ENCODE measurements at regions not wholly inside any gene's neighbourhood (a gene's known extent, or its start where the extent isn't known, plus 50 kb on each side); places are given as distances from the start of the nearest gene placed in this dataset.

DNA sequence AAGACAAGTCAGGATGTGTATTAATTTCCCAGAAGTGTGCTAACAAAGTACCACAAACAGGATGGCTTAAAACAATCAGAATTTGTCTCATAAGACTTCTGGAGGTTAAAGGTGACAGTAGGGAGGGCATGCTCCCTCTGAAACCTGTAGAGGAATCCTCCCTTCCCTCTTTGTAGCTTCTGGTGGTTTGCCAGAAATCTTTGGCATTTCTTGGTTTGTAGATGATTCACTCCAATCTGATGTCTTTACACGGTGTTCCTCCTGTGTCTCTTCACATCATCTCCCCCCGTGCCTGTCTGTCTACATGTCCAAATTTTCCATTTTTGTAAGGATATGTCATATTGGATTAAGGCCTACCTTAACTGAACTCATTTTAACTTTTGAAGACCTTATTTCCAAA is 471.5 kb downstream of the ZNF608 start (continued):
- TF ChIP-seq, protein P1, sequence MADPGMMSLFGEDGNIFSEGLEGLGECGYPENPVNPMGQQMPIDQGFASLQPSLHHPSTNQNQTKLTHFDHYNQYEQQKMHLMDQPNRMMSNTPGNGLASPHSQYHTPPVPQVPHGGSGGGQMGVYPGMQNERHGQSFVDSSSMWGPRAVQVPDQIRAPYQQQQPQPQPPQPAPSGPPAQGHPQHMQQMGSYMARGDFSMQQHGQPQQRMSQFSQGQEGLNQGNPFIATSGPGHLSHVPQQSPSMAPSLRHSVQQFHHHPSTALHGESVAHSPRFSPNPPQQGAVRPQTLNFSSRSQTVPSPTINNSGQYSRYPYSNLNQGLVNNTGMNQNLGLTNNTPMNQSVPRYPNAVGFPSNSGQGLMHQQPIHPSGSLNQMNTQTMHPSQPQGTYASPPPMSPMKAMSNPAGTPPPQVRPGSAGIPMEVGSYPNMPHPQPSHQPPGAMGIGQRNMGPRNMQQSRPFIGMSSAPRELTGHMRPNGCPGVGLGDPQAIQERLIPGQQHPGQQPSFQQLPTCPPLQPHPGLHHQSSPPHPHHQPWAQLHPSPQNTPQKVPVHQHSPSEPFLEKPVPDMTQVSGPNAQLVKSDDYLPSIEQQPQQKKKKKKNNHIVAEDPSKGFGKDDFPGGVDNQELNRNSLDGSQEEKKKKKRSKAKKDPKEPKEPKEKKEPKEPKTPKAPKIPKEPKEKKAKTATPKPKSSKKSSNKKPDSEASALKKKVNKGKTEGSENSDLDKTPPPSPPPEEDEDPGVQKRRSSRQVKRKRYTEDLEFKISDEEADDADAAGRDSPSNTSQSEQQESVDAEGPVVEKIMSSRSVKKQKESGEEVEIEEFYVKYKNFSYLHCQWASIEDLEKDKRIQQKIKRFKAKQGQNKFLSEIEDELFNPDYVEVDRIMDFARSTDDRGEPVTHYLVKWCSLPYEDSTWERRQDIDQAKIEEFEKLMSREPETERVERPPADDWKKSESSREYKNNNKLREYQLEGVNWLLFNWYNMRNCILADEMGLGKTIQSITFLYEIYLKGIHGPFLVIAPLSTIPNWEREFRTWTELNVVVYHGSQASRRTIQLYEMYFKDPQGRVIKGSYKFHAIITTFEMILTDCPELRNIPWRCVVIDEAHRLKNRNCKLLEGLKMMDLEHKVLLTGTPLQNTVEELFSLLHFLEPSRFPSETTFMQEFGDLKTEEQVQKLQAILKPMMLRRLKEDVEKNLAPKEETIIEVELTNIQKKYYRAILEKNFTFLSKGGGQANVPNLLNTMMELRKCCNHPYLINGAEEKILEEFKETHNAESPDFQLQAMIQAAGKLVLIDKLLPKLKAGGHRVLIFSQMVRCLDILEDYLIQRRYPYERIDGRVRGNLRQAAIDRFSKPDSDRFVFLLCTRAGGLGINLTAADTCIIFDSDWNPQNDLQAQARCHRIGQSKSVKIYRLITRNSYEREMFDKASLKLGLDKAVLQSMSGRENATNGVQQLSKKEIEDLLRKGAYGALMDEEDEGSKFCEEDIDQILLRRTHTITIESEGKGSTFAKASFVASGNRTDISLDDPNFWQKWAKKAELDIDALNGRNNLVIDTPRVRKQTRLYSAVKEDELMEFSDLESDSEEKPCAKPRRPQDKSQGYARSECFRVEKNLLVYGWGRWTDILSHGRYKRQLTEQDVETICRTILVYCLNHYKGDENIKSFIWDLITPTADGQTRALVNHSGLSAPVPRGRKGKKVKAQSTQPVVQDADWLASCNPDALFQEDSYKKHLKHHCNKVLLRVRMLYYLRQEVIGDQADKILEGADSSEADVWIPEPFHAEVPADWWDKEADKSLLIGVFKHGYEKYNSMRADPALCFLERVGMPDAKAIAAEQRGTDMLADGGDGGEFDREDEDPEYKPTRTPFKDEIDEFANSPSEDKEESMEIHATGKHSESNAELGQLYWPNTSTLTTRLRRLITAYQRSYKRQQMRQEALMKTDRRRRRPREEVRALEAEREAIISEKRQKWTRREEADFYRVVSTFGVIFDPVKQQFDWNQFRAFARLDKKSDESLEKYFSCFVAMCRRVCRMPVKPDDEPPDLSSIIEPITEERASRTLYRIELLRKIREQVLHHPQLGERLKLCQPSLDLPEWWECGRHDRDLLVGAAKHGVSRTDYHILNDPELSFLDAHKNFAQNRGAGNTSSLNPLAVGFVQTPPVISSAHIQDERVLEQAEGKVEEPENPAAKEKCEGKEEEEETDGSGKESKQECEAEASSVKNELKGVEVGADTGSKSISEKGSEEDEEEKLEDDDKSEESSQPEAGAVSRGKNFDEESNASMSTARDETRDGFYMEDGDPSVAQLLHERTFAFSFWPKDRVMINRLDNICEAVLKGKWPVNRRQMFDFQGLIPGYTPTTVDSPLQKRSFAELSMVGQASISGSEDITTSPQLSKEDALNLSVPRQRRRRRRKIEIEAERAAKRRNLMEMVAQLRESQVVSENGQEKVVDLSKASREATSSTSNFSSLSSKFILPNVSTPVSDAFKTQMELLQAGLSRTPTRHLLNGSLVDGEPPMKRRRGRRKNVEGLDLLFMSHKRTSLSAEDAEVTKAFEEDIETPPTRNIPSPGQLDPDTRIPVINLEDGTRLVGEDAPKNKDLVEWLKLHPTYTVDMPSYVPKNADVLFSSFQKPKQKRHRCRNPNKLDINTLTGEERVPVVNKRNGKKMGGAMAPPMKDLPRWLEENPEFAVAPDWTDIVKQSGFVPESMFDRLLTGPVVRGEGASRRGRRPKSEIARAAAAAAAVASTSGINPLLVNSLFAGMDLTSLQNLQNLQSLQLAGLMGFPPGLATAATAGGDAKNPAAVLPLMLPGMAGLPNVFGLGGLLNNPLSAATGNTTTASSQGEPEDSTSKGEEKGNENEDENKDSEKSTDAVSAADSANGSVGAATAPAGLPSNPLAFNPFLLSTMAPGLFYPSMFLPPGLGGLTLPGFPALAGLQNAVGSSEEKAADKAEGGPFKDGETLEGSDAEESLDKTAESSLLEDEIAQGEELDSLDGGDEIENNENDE (IDR thresholded peaks at IDR 0.05; ENCODE audit: insufficient replicate concordance, low read length) = no peak
- TF ChIP-seq SRF (IDR thresholded peaks at IDR 0.05; ENCODE audit: low read depth, low read length) (no peak), POLR2AphosphoS5 (IDR thresholded peaks at IDR 0.05; ENCODE audit: low read depth, low read length) (no peak), RBBP5 (IDR thresholded peaks at IDR 0.05; ENCODE audit: borderline replicate concordance, low read depth, low read length) (no peak), CREB1 (IDR thresholded peaks at IDR 0.05) (no peak), NRF1 (IDR thresholded peaks at IDR 0.05; ENCODE audit: low read depth, low read length) (no peak), SP1 (IDR thresholded peaks at IDR 0.05; ENCODE audit: low read depth, low read length) (no peak)

Data from H1 (cell line).